ENCODE measurements at regions not wholly inside any gene's neighbourhood (a gene's known extent, or its start where the extent isn't known, plus 50 kb on each side); places are given as distances from the start of the nearest gene placed in this dataset.

GRCh38 chr6:40755749-40756452, 168.7 kb upstream of the LRFN2 start:
- TF ChIP-seq POLR2AphosphoS5 (IDR thresholded peaks at IDR 0.05; ENCODE audit: low read depth, low read length) (no peak), REST (IDR thresholded peaks at IDR 0.05; ENCODE audit: insufficient read depth in 1 of 2, low read depth in 2 of 2, low read length in 2 of 2) (no peak), TAF1 (IDR thresholded peaks at IDR 0.05; ENCODE audit: borderline replicate concordance, insufficient read depth, low read length) (no peak), FOXP2 (optimal IDR thresholded peaks at IDR 0.05; ENCODE audit: borderline replicate concordance, extremely low read depth, extremely low read length, insufficient read depth) (no peak), SIN3A (IDR thresholded peaks at IDR 0.05; ENCODE audit: borderline replicate concordance, insufficient read depth, low read length) (no peak)

DNA sequence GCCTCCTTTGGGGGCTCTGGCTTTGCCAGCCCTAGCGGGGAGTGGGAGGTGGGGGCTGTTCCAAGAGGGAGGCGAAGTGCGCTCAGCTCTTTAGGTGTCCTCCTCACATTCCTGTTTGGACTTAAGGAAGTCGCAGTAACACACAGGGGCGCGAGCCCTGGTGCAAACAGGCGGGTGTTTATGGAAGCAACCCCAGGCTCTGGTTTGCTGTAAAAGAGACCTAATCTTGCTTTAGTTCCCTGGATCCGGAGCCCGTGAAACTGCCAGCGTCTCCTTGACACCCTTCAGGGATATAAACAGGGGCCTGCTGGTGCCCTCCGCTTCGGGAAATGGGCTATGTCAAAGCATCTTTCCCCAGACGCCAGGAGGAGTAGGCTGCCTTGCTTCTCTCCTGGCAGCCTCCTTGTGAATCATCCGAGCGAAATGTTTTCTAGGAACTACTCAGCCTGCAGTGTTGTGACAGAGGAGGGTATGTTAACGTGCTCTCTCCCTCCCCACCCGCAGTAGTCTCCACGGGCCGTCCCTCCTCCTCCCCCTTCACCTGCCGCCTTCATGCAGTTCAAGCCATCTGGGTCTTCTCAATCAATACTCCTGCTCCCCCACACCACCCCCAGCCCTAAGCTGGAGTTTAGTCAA, 168.0 kb upstream of the LRFN2 start:
- TF ChIP-seq FOXP2 (optimal IDR thresholded peaks at IDR 0.05; ENCODE audit: borderline replicate concordance, extremely low read depth, extremely low read length, insufficient read depth) (no peak), TAF1 (IDR thresholded peaks at IDR 0.05; ENCODE audit: borderline replicate concordance, insufficient read depth, low read length) (no peak), SIN3A (IDR thresholded peaks at IDR 0.05; ENCODE audit: borderline replicate concordance, insufficient read depth, low read length) (no peak), POLR2AphosphoS5 (IDR thresholded peaks at IDR 0.05; ENCODE audit: low read depth, low read length) (no peak), REST (IDR thresholded peaks at IDR 0.05; ENCODE audit: insufficient read depth in 1 of 2, low read depth in 2 of 2, low read length in 2 of 2) (no peak)

GRCh38 chr6:40754461-40755045, 167.4 kb upstream of the LRFN2 start:
- no peak for TF ChIP-seq REST (IDR thresholded peaks at IDR 0.05; ENCODE audit: insufficient read depth in 1 of 2, low read depth in 2 of 2, low read length in 2 of 2)
- no peak for TF ChIP-seq TAF1 (IDR thresholded peaks at IDR 0.05; ENCODE audit: borderline replicate concordance, insufficient read depth, low read length)
- no peak for TF ChIP-seq SIN3A (IDR thresholded peaks at IDR 0.05; ENCODE audit: borderline replicate concordance, insufficient read depth, low read length)
- TF ChIP-seq FOXP2 (optimal IDR thresholded peaks at IDR 0.05; ENCODE audit: borderline replicate concordance, extremely low read depth, extremely low read length, insufficient read depth), result no peak
- TF ChIP-seq POLR2AphosphoS5 (IDR thresholded peaks at IDR 0.05; ENCODE audit: low read depth, low read length), result no peak

DNA sequence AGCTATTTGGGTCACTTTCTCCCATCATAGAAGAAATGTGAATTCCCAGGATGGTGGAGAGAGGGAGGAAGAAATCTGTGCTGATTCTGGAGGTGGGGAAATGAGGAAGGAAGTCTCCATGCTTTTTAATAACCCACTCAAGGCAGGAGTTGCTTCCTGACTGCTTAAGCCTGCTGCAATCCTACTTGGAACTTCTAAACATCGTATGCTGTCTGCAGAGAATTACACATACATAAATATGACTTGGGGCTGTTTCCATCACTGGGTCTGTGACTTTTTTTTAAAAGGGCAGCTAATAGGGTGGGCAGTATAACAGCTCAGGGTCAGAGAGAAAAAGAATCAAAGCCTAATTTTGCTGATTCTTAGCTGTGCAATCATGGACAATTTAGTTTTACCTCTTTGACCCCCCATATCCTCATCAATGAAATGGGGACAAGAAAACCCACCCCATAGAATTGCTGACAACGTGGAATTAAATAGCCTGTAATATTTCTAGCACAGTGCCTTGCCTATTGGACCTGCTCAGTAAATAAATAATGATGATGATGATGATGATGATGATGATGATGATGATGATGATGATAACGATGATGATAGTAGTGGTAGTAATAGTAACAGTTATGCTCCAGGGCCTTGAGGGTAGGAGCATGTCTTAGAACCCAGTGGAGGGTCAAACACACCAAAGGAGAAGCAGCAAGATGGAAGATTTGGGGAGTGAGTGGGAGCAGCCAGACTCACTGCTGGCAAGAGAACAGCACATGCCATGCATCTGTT, 166.7 kb upstream of the LRFN2 start:
- TF ChIP-seq FOXP2 (optimal IDR thresholded peaks at IDR 0.05; ENCODE audit: borderline replicate concordance, extremely low read depth, extremely low read length, insufficient read depth) (no peak), SIN3A (IDR thresholded peaks at IDR 0.05; ENCODE audit: borderline replicate concordance, insufficient read depth, low read length) (no peak), REST (IDR thresholded peaks at IDR 0.05; ENCODE audit: insufficient read depth in 1 of 2, low read depth in 2 of 2, low read length in 2 of 2) (no peak), POLR2AphosphoS5 (IDR thresholded peaks at IDR 0.05; ENCODE audit: low read depth, low read length) (no peak), TAF1 (IDR thresholded peaks at IDR 0.05; ENCODE audit: borderline replicate concordance, insufficient read depth, low read length) (no peak)

Measured in PFSK-1 (cell line).